ENCODE measurements at regions not wholly inside any gene's neighbourhood (a gene's known extent, or its start where the extent isn't known, plus 50 kb on each side); places are given as distances from the start of the nearest gene placed in this dataset.

DNA sequence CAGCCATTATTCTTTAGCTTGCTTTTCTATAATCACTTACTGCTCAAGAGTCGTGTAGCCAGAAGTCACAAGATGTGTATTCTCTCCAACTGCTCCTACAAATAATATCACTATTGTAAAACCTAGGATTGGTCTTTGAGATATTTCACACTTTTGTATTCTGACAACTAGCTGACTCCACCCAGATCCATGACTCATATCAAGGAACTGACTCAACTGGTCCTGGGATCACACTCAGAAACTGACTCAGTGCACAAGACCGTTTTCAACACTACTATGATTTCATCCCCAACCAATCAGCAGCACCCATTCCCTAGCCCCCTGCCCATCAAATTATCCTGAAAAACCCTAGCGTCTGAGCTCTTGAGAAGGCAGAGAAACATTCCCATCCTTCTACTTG, 56.5 kb upstream of the ORC5 start:
- no peak overlapping the region for H4K91ac ChIP-seq (replicated peaks; ENCODE audit: insufficient read length, low read length)
- no peak overlapping the region for H3K27ac ChIP-seq (ENCODE audit: low read depth, low read length)
- no peak overlapping the region for H3K4me3 ChIP-seq (ENCODE audit: extremely low read depth in 1 of 4, insufficient read depth in 2 of 4, low read depth in 3 of 4, low read length in 4 of 4)
- H2BK12ac ChIP-seq (ENCODE audit: low read depth, low read length) = no peak overlapping the region
- no peak overlapping the region for H3K4ac ChIP-seq (replicated peaks; ENCODE audit: insufficient read length, low read depth, low read length)
- no peak overlapping the region for H2BK20ac ChIP-seq (ENCODE audit: low read length)
- H3K27me3 ChIP-seq (replicated peaks in 1 of 4; ENCODE audit: control insufficient read depth in 3 of 4, extremely low read depth in 1 of 4, insufficient read depth in 3 of 4, low read length in 3 of 4) = no peaks in the 10 kb centered on the region
- H2BK15ac ChIP-seq (ENCODE audit: low read length) = no peak overlapping the region
- no peak overlapping the region for H2BK120ac ChIP-seq (replicated peaks; ENCODE audit: low read depth, low read length)
- no peaks in the 10 kb centered on the region for H3K36me3 ChIP-seq (ENCODE audit: control insufficient read depth in 2 of 4, insufficient read depth in 4 of 4, low read length in 3 of 4)
- no peaks in the 10 kb centered on the region for H3K79me2 ChIP-seq (ENCODE audit: control insufficient read depth in 1 of 2, insufficient read depth in 2 of 2, low read length in 2 of 2)
- no peak for FAIRE-seq
- CTCF ChIA-PET (ENCODE audit: partially characterized antibody) = interaction anchor here (1.1 kb wide), 1 partner anchor 9 kb away, joined by 3 read pairs; no protein-coding TSS in a partner anchor
- H3K79me1 ChIP-seq (ENCODE audit: low read depth, low read length) = no peaks in the 10 kb centered on the region
- H3K4me1 ChIP-seq (replicated peaks in 1 of 4; ENCODE audit: control insufficient read depth in 3 of 4, insufficient read depth in 4 of 4, low read length in 3 of 4) = no peaks in the 10 kb centered on the region
- H3K23ac ChIP-seq (ENCODE audit: insufficient read length) = no peak overlapping the region
- no peak for DNase-seq (ENCODE audit: low read depth in 1 of 2, low spot score in 2 of 2)
- H4K20me1 ChIP-seq (replicated peaks in 1 of 2; ENCODE audit: control insufficient read depth in 1 of 2, insufficient read depth in 2 of 2, low read length in 2 of 2) = no peaks in the 10 kb centered on the region
- H2AK5ac ChIP-seq (ENCODE audit: low read depth, low read length) = no peak overlapping the region
- no peak overlapping the region for H2BK5ac ChIP-seq (ENCODE audit: low read depth, low read length)
- H3K56ac ChIP-seq (replicated peaks; ENCODE audit: insufficient read length, low read depth, low read length) = no peak overlapping the region
- H3K14ac ChIP-seq (ENCODE audit: insufficient read length) = no peak overlapping the region
- WGBS, 2 experiments (ENCODE audit: extremely low coverage in 1 of 2, insufficient coverage in 1 of 2, insufficient read length in 1 of 2, insufficient replicate concordance in 2 of 2, low coverage in 1 of 2, low lambda C conversion rate in 2 of 2, missing lambda C conversion rate in 1 of 2) = 80% methylated on average over 3 of the region's 3 CpGs; no CpG with 5 or more reads in 1 of the 2 experiments
- no peak for TF ChIP-seq SP4 (IDR thresholded peaks at IDR 0.05; ENCODE audit: low read length)
- no peak for TF ChIP-seq CHD1 (IDR thresholded peaks at IDR 0.05; ENCODE audit: low read depth, low read length)
- TF ChIP-seq JUND (IDR thresholded peaks at IDR 0.05; ENCODE audit: low read length) = no peak
- no peak for TF ChIP-seq EGR1 (IDR thresholded peaks at IDR 0.05; ENCODE audit: borderline replicate concordance, low read depth, low read length)
- H3K18ac ChIP-seq (ENCODE audit: extremely low read depth, low read length) = no peak overlapping the region
- POLR2A ChIA-PET (ENCODE audit: partially characterized antibody) = no interaction called here
- H3K23me2 ChIP-seq (ENCODE audit: low read depth, low read length) = no peaks in the 10 kb centered on the region
- H3K9ac ChIP-seq (replicated peaks in 1 of 4; ENCODE audit: extremely low read depth in 1 of 4, low read depth in 3 of 4, low read length in 3 of 4) = no peak overlapping the region
- H3K9me3 ChIP-seq (ENCODE audit: insufficient read depth in 2 of 2, low read depth in 1 of 2, low read length in 1 of 2) = peaks cover 16 to 21% of the 10 kb centered on the region in 2 experiments
- H3K4me2 ChIP-seq (ENCODE audit: insufficient read depth in 1 of 2, low read depth in 2 of 2, low read length in 2 of 2) = no peak overlapping the region
- no peak overlapping the region for H4K5ac ChIP-seq (ENCODE audit: insufficient read length, low read depth, low read length)
- H2AFZ ChIP-seq (ENCODE audit: low read length) = no peak overlapping the region
- no peak overlapping the region for H4K8ac ChIP-seq (ENCODE audit: extremely low read depth, insufficient read depth, low read length)
